Right cardiac atrium (tissue), 5 donors: ENCODE measurements at regions not wholly inside any gene's neighbourhood (a gene's known extent, or its start where the extent isn't known, plus 50 kb on each side); places are given as distances from the start of the nearest gene placed in this dataset.

Experiments
- ATAC-seq, 2 donors: fragments of 200-7000 bp; cut with Tn5 transposase; one replicate each; pipeline versions ENCODE4 v1.8.0 to v1.9.1; 2020; ENCODE audit warnings: moderate library complexity in 2 of 2, mild to moderate bottlenecking in 1 of 2
- DNase-seq, 3 donors: peaks; one replicate each; pipeline ENCODE4 v3.0.0-alpha.2; 2020
- H3K27ac ChIP-seq: one replicate; pipeline ENCODE4 v1.5.1; 2013; ENCODE audit warnings: mild to moderate bottlenecking, low read length, control low read depth, moderate library complexity
- H3K27me3 ChIP-seq: one replicate; pipeline ENCODE4 v1.6.1; 2013; ENCODE audit not compliant: control insufficient read depth, insufficient read depth
- H3K4me1 ChIP-seq: one replicate; pipeline ENCODE4 v1.6.1; 2013; ENCODE audit warnings: low read length; ENCODE audit not compliant: control insufficient read depth, insufficient read depth
- H3K4me3 ChIP-seq: one replicate; pipeline ENCODE4 v1.5.1; 2013; ENCODE audit warnings: low read length, control low read depth
- H3K9me3 ChIP-seq: one replicate; pipeline ENCODE4 v1.6.1; 2013; ENCODE audit warnings: low read length; ENCODE audit not compliant: control insufficient read depth
- WGBS: extraction: QIAGEN DNeasy Blood & Tissue Kit; methylation state at CpG from one replicate; pipeline ENCODE4 v1.1.7; 2013; 5-methylcytosine and 5-hydroxymethylcytosine counted together
- intact Hi-C, 4 donors: fragments of 100-400 bp; cut with DNase I; formaldehyde crosslinking; loops; one replicate each; pipeline versions ENCODE4 v1.11.0 to v1.14.0; 2022 to 2023
- donor health status: healthy with polysubstance abuse.
- donor health status: DM: no; HTN: yes; CAD: no.
- donor health status: DM: no; HTN: no; CAD: no.
- donor health status: DM: no; HTN: yes; CAD: no; lungs with severe emphysema.
- donor health status: DM: yes; HTN: yes; CAD: no.

DNA sequence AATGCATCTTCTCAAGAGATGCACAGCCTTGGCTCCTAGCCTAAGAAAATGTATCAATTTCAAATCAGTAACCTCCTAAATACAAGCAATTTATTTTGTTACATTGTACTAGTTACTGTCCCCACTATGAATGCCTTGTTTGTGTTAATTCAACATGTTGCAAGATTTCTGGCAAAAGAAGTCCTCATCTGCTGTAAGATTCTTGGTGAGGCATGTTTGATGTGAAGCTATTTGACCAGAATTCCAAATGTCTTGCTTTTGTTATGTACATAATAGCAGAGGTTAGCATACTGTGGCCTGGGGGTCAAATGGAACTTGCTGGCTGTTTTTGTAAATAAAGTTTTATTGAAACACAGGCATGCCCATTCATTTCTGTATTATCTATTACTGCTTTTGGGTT, 1023.1 kb upstream of the WWC1 start:
- DNase-seq (no peak), ATAC-seq (no peak)
- no peaks in the 10 kb centered on the region for H3K4me1 ChIP-seq
- H3K27me3 ChIP-seq = no peaks in the 10 kb centered on the region
- no peaks in the 10 kb centered on the region for H3K9me3 ChIP-seq
- no peak overlapping the region for H3K27ac ChIP-seq
- intact Hi-C loops = no loop called here
- H3K4me3 ChIP-seq = no peak overlapping the region

DNA sequence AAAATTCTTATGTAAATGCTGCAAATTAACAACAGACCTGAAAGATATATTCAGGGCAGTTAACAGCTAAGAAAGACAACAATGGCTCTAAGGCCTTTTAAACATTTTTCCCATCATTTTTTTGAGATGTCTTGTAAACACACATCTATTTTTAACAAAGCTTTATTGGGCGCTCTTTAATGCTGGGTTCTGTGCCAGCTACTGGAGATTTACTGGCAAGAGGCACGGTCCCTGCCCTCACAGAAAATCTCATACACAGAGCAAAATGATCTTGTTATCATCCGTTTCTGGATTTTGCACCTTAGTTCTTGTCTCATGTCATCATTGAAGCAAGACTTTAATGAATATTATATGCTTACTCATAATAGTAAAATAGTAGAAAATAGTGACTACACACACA, 1022.3 kb upstream of the WWC1 start:
- no peak for ATAC-seq

DNA sequence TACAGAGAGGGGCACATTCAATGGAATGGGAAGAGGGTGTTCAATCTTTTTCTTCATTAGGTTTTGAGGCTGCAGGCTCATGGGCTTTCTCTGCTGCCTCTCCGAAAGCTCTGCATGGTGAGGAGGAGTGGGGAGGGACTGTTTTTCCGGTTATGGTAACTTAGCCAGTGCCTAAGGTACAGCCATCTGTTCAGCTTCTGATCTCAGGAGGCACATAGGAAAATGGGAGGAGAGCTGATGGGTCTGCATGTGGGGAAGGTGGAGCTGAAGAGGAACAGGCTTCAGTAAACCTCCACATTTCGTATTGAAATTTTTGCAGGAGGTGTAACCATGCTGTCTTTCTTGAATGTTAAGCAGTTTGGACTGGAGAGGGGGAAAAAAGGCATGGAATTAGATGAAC, 1020.4 kb upstream of the WWC1 start:
- no peak for ATAC-seq
- 84% methylated on average over 3 of the region's 3 CpGs for WGBS
- H3K9me3 ChIP-seq = no peaks in the 10 kb centered on the region
- H3K4me3 ChIP-seq = no peak overlapping the region
- intact Hi-C loops = no loop called here
- no peak for DNase-seq
- H3K27me3 ChIP-seq = no peaks in the 10 kb centered on the region
- no peaks in the 10 kb centered on the region for H3K4me1 ChIP-seq
- no peak overlapping the region for H3K27ac ChIP-seq

More for the DNA sequence above, 1022.3 kb upstream of the WWC1 start:
- no peak overlapping the region for H3K4me3 ChIP-seq
- no peaks in the 10 kb centered on the region for H3K4me1 ChIP-seq
- 47% methylated on average over 3 of the region's 3 CpGs for WGBS
- intact Hi-C loops = no loop called here
- no peaks in the 10 kb centered on the region for H3K27me3 ChIP-seq
- DNase-seq = no peak
- no peak overlapping the region for H3K27ac ChIP-seq
- no peaks in the 10 kb centered on the region for H3K9me3 ChIP-seq

DNA sequence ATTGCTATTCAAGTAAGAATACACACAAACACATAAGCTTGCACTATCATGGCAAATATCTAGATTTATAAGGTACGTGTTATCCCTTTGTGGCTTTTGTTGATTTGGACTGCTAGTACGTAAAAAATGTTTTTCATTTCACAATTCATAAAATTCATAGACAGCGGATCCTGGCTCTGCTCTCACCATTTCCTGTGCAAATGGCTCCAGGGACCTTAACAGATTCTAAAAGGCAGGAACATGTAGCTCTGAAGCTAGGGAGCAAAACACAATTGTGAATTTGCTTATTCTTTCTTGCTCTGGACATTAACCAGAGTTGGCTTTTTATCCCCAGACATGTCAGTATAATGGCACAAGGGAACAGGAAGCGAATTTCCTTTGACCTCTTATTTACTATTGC, 1019.9 kb upstream of the WWC1 start:
- H3K9me3 ChIP-seq = no peaks in the 10 kb centered on the region
- no peak for ATAC-seq
- H3K27me3 ChIP-seq = no peaks in the 10 kb centered on the region
- no peaks in the 10 kb centered on the region for H3K4me1 ChIP-seq
- intact Hi-C loops = no loop called here
- DNase-seq = no peak
- WGBS = 65% methylated on average over 4 of the region's 4 CpGs
- no peak overlapping the region for H3K4me3 ChIP-seq
- H3K27ac ChIP-seq = no peak overlapping the region

DNA sequence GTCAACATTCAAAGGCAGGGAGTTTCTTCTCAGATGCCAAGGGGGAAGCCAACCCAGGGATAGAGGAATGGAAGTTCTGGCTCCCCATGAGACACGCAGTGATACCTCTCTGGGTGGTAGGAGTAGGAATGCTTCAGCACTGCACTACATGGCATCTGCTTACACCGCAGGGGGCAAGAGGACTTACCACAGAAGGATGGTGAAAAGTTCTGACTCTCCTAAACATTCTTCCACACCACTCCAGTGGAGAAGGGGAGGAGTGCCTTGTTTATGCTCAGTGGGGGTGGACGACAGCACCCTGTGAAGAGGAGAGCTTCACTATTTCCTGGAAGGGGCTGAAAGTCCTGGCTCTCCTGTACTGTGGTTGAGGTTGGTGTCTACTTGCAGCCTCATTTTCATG, 1011.3 kb upstream of the WWC1 start:
- H3K9me3 ChIP-seq = no peaks in the 10 kb centered on the region
- WGBS = 79% methylated on average over 3 of the region's 3 CpGs
- H3K27me3 ChIP-seq = no peaks in the 10 kb centered on the region
- intact Hi-C loops = no loop called here
- no peak overlapping the region for H3K4me3 ChIP-seq
- no peak overlapping the region for H3K27ac ChIP-seq
- ATAC-seq = no peak
- peaks cover 3% of the 10 kb centered on the region for H3K4me1 ChIP-seq
- DNase-seq = no peak

DNA sequence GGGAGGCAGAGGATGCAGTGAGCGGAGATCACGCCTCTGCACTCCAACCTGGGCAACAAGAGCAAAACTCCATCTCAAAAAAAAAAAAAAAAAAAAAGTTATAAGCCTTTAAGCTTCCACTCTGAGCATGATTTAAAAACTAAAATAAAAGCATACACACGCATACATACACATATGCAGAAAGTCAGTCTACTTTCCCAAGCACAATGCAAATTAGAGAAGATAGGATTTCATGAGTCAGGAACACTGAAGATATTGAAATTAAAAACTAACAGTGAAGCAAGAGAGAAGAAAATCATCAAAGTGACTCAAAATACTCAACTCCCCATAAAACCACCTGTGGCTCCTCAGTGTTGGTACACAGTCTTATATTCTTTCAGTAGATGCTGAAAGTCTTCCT, 1009.5 kb upstream of the WWC1 start:
- DNase-seq (no peak), ATAC-seq (no peak)
- no peak overlapping the region for H3K4me3 ChIP-seq
- no peak overlapping the region for H3K27ac ChIP-seq
- intact Hi-C loops = no loop called here
- no peaks in the 10 kb centered on the region for H3K9me3 ChIP-seq
- 94% methylated on average over 3 of the region's 3 CpGs for WGBS
- H3K27me3 ChIP-seq = no peaks in the 10 kb centered on the region
- H3K4me1 ChIP-seq = peaks cover 3% of the 10 kb centered on the region

DNA sequence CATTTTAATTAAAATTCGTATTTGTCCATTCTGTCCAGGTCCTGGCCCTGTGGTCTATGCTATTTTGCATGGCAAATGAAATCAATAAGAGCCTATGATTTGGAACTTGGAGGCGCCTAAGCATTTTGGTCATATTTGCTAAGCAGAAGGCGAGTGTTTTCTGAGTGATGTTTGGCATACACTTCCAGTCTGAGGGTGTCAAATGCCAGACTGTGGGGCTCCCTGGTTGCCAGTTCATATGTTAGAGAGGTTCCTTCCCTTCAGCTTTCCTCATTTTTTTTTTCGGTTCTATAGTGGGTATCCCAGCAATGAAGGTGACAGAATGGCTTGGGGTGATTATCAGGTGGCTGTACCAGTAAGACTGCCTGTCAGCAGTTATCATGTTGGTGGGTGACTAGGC, 1007.8 kb upstream of the WWC1 start:
- intact Hi-C loops = no loop called here
- ATAC-seq = no peak
- WGBS = 66% methylated on average over 4 of the region's 4 CpGs

DNA sequence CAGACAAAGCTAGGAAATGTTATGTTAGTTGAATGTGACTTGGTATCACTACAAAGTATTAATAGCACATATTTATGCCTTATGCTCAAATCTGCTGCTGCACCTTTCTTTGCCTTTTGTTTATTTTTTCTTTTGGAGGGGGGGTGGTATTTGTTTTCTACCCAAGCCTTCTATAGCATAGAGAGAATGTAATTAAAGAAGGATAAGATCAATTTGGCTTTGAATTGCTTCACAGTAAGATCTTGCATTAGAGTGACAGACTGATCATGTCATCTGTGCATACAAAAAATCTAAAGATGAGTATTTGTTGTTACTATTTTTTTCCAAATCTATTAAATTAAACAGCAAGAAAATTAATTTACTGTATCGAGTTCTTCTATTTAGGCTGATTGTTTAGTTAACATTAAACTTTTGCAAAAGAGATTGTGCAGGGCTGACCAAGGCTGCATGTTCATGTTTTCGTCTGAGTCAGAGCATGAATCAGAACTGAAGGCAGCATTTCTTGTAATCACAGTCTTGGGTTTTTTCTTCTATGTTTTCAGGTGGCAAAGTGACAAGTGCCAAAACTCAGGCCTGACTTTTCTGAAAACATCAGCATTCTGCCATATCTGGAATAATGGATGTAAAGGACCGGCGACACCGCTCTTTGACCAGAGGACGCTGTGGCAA, 1007.1 kb upstream of the WWC1 start:
- H3K4me3 ChIP-seq = no peak overlapping the region
- 94% methylated on average over 6 of the region's 6 CpGs for WGBS
- H3K27ac ChIP-seq = no peak overlapping the region
- DNase-seq = no peak
- ATAC-seq = no peak
- intact Hi-C loops = no loop called here
- peaks cover 3% of the 10 kb centered on the region for H3K4me1 ChIP-seq
- no peaks in the 10 kb centered on the region for H3K9me3 ChIP-seq
- no peaks in the 10 kb centered on the region for H3K27me3 ChIP-seq

More for the DNA sequence above, 1007.8 kb upstream of the WWC1 start:
- no peaks in the 10 kb centered on the region for H3K9me3 ChIP-seq
- no peak for DNase-seq
- H3K27me3 ChIP-seq = no peaks in the 10 kb centered on the region
- H3K4me1 ChIP-seq = peaks cover 3% of the 10 kb centered on the region
- no peak overlapping the region for H3K27ac ChIP-seq
- H3K4me3 ChIP-seq = no peak overlapping the region

DNA sequence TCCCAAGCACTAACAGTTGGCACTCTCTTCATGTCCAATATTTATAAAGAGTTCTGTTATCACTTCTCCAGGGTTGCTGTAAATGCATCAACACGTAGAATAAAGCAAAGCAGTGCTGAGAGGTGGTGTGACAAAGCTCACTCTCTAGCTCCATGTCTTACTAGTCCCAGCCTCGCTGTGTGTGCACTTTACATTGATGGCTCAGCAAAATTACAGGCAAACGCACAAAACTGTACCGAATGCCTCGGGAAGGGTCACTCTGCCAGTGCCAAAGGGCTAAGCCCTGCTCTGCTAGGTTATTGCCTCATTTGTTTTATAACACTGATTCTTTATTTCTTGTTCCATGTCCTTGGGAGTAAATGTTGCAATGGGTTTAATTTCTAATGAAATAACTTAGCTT, 1005.9 kb upstream of the WWC1 start:
- Histone ChIP-seq H3K27me3 (no peaks in the 10 kb centered on the region), H3K27ac (no peak overlapping the region), H3K4me1 (peaks cover 3% of the 10 kb centered on the region), H3K4me3 (no peak overlapping the region), H3K9me3 (no peaks in the 10 kb centered on the region)
- intact Hi-C loops = no loop called here
- 39% methylated on average over 5 of the region's 5 CpGs for WGBS
- ATAC-seq = no peak
- no peak for DNase-seq

DNA sequence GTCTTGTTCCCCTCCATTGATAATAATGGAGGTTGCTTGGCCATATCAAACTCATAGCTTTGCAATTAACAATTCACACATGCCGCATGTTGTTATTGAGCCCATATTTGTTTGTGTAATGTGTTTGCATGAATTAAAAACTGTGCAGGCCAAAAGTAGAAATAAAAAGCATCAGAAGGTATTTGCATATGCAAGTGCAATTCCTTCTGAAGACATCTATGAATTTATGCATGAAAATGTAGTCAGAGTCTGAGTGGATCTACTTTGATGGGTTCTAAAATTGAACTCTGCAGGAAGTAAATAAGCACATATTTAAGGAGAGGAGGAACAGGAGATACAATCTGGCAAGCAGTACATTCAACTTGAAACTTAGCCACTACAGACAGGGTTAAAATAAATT, 1004.6 kb upstream of the WWC1 start:
- Histone ChIP-seq H3K9me3 (no peaks in the 10 kb centered on the region), H3K4me1 (peaks cover 3% of the 10 kb centered on the region), H3K4me3 (no peak overlapping the region), H3K27ac (no peak overlapping the region), H3K27me3 (no peaks in the 10 kb centered on the region)
- 98% methylated on average over 1 of the region's 1 CpG for WGBS
- ATAC-seq (no peak), DNase-seq (no peak)
- intact Hi-C loops = no loop called here

DNA sequence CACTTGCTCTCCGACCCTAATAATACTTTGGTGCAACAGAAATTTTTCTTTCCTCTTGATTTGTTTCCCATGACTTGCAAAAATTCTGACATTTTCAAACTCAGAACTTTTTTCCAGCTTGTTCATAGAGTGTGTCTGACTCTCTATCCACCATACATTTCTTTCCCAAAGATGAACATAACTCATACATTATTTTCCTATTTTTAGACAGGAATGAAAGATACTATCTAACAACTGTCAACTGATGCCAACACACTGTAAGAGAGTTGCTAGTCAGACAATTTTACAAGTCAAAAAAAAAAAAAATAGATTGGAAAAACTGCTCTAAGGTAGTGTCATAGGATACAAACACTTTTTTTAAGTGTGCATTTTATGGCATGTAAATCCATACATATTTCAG, 1001.0 kb upstream of the WWC1 start:
- DNase-seq = no peak
- Histone ChIP-seq H3K9me3 (no peaks in the 10 kb centered on the region), H3K27ac (no peak overlapping the region), H3K4me3 (no peak overlapping the region), H3K4me1 (no peaks in the 10 kb centered on the region), H3K27me3 (no peaks in the 10 kb centered on the region)
- 94% methylated on average over 1 of the region's 1 CpG for WGBS
- intact Hi-C loops = no loop called here
- ATAC-seq = no peak
